ENCODE measurements at regions not wholly inside any gene's neighbourhood (a gene's known extent, or its start where the extent isn't known, plus 50 kb on each side); places are given as distances from the start of the nearest gene placed in this dataset.

- TF ChIP-seq ZNF281 (CRISPR knock-in tag; IDR thresholded peaks at IDR 0.05; ENCODE audit: borderline replicate concordance) (no peak), MXD1 (CRISPR knock-in tag; IDR thresholded peaks at IDR 0.05) (no peak), ARHGAP35 (CRISPR knock-in tag; IDR thresholded peaks at IDR 0.05; ENCODE audit: borderline replicate concordance) (no peak), RFXAP (CRISPR knock-in tag; IDR thresholded peaks at IDR 0.05; ENCODE audit: borderline replicate concordance) (no peak), HHEX (CRISPR knock-in tag; IDR thresholded peaks at IDR 0.05) (peak; percentile 32; the same call in 1 of the 2 replicates), GTF2F1 (IDR thresholded peaks at IDR 0.05; ENCODE audit: low read length) (no peak), ARID5B (CRISPR knock-in tag; IDR thresholded peaks at IDR 0.05) (peak; percentile 36; the same call in 1 of the 2 replicates), FOXA1 (IDR thresholded peaks at IDR 0.05) (no peak), FOXA1 (CRISPR knock-in tag; IDR thresholded peaks at IDR 0.05) (peak; percentile 29; the same call in 1 of the 2 replicates), HMGXB3 (CRISPR knock-in tag; IDR thresholded peaks at IDR 0.05; ENCODE audit: borderline replicate concordance) (no peak), NFAT5 (CRISPR knock-in tag; IDR thresholded peaks at IDR 0.05) (no peak), ZFP41 (CRISPR knock-in tag; IDR thresholded peaks at IDR 0.05; ENCODE audit: borderline replicate concordance) (no peak)
These were observed 87.3 kb upstream of the BAIAP2L1 start (continued) for GRCh38 chr7:98488167-98488566.

Data from HepG2 (cell line).